IMR-90 (cell line): ENCODE measurements at regions not wholly inside any gene's neighbourhood (a gene's known extent, or its start where the extent isn't known, plus 50 kb on each side); places are given as distances from the start of the nearest gene placed in this dataset.

Source experiments
- ATAC-seq: fragments of 200-7000 bp; cut with Tn5 transposase; 2 replicates; pipeline ENCODE4 v1.9.1; 2020; ENCODE audit warnings: low read depth, mild to moderate bottlenecking, moderate library complexity
- BruUV-seq: library from RNA; stranded (reverse); fragments of 400-500 nt; replicated peaks from 2 replicates; lab custom pipeline; 2021; lab: Mats Ljungman, UMichigan
- CTCF ChIA-PET: fragments of 300-600 bp; formaldehyde crosslinking; extraction: SDS; loops from one replicate; lab custom pipeline; 2021; ENCODE audit warnings: antibody characterized with exemption; lab: Yijun Ruan, JAX
- POLR2A ChIA-PET: fragments of 300-600 bp; sonication (Branson Sonifier 250); formaldehyde crosslinking; loops from one replicate; lab custom pipeline; 2022; ENCODE audit warnings: antibody characterized with exemption; ENCODE audit not compliant: unreplicated experiment; lab: Charles Lee
- DNase-seq: peaks from one replicate; pipeline ENCODE4 v3.0.0; 2013
- H2AFZ ChIP-seq: replicated peaks from 2 replicates; pipeline ENCODE3; 2013; ENCODE audit warnings: low read length, mild to moderate bottlenecking; ENCODE audit not compliant: poor library complexity
- H2AK5ac ChIP-seq: 2 replicates; pipeline ENCODE4 v1.6.1; 2013; ENCODE audit warnings: low read depth, low read length, inconsistent platforms
- H2AK9ac ChIP-seq: replicated peaks from 2 replicates; pipeline ENCODE3; 2013; ENCODE audit warnings: mild to moderate bottlenecking, low read depth, low read length, moderate library complexity; ENCODE audit not compliant: poor library complexity
- H2BK120ac ChIP-seq: 2 replicates; pipeline ENCODE4 v1.6.1; 2013; ENCODE audit warnings: low read depth, low read length, inconsistent platforms
- H2BK15ac ChIP-seq: 3 replicates; pipeline ENCODE4 v1.6.1; 2013; ENCODE audit warnings: low read depth, low read length, inconsistent platforms
- H2BK20ac ChIP-seq: 2 replicates; pipeline ENCODE4 v1.6.1; 2013; ENCODE audit warnings: low read depth, mild to moderate bottlenecking, inconsistent platforms, low read length, moderate library complexity
- H2BK5ac ChIP-seq: 2 replicates; pipeline ENCODE4 v1.6.1; 2013; ENCODE audit warnings: mild to moderate bottlenecking, low read depth, low read length, inconsistent platforms; ENCODE audit not compliant: poor library complexity, severe bottlenecking
- H3K14ac ChIP-seq: replicated peaks from 2 replicates; pipeline ENCODE4 v1.6.1; 2013; ENCODE audit warnings: low read depth, low read length, inconsistent platforms
- H3K18ac ChIP-seq: 2 replicates; pipeline ENCODE4 v1.6.1; 2013; ENCODE audit warnings: low read depth, low read length, control low read depth
- H3K23ac ChIP-seq: 2 replicates; pipeline ENCODE4 v1.6.1; 2013; ENCODE audit warnings: low read depth, low read length, inconsistent platforms
- H3K27ac ChIP-seq: 2 replicates; pipeline ENCODE4 v1.5.1; 2013; ENCODE audit warnings: mild to moderate bottlenecking, control low read depth, low read length; ENCODE audit not compliant: insufficient read depth
- H3K27me3 ChIP-seq: 2 replicates; pipeline ENCODE4 v1.6.1; 2013; ENCODE audit warnings: low read length; ENCODE audit not compliant: control insufficient read depth, insufficient read depth
- H3K36me3 ChIP-seq: 2 replicates; pipeline ENCODE4 v1.6.1; 2013; ENCODE audit warnings: low read length, mixed read lengths; ENCODE audit not compliant: control insufficient read depth, insufficient read depth
- H3K4ac ChIP-seq: 2 replicates; pipeline ENCODE4 v1.6.1; 2013; ENCODE audit warnings: low read depth, low read length, inconsistent platforms
- H3K4me1 ChIP-seq: 2 replicates; pipeline ENCODE4 v1.6.1; 2013; ENCODE audit warnings: low read length, mixed read lengths; ENCODE audit not compliant: control insufficient read depth, insufficient read depth
- H3K4me2 ChIP-seq: 2 replicates; pipeline ENCODE4 v1.6.1; 2013; ENCODE audit warnings: low read depth, mild to moderate bottlenecking, control low read depth, low read length, moderate library complexity
- H3K4me3 ChIP-seq: 2 replicates; pipeline ENCODE4 v1.5.1; 2013; ENCODE audit warnings: low read depth, mild to moderate bottlenecking, control low read depth, low read length, moderate library complexity; ENCODE audit not compliant: insufficient read depth
- H3K56ac ChIP-seq: 2 replicates; pipeline ENCODE4 v1.6.1; 2013; ENCODE audit warnings: low read length, inconsistent platforms; ENCODE audit not compliant: insufficient read depth; ENCODE audit errors: extremely low read depth
- H3K79me1 ChIP-seq, 2 experiments: 2 replicates each; pipeline ENCODE4 v1.6.1; 2013; ENCODE audit warnings: low read length in 2 of 2, inconsistent platforms in 1 of 2, low read depth in 1 of 2
- H3K9ac ChIP-seq: 2 replicates; pipeline ENCODE4 v1.6.1; 2013; ENCODE audit warnings: low read depth, low read length, control low read depth
- H3K9me1 ChIP-seq: 2 replicates; pipeline ENCODE4 v1.6.1; 2013; ENCODE audit warnings: low read length, inconsistent platforms; ENCODE audit not compliant: insufficient read depth
- H3K9me3 ChIP-seq: 2 replicates; pipeline ENCODE4 v1.6.1; 2013; ENCODE audit warnings: low read length; ENCODE audit not compliant: control insufficient read depth, insufficient read depth
- H4K20me1 ChIP-seq: 2 replicates; pipeline ENCODE4 v1.6.1; 2013; ENCODE audit warnings: low read length, inconsistent platforms; ENCODE audit not compliant: insufficient read depth
- H4K5ac ChIP-seq: 2 replicates; pipeline ENCODE4 v1.6.1; 2013; ENCODE audit warnings: mild to moderate bottlenecking, low read depth, low read length, control low read depth
- H4K8ac ChIP-seq, 2 experiments: 2 replicates each; pipeline ENCODE4 v1.6.1; 2013; ENCODE audit warnings: low read depth in 2 of 2, low read length in 2 of 2, control low read depth in 1 of 2, inconsistent platforms in 1 of 2
- H4K91ac ChIP-seq: 2 replicates; pipeline ENCODE4 v1.6.1; 2013; ENCODE audit warnings: low read depth, low read length, inconsistent platforms; ENCODE audit not compliant: insufficient read depth
- FOS ChIP-seq: fragments of 150-350 bp; IDR thresholded peaks from 2 replicates; pipeline ENCODE4 v1.6.1; 2016; ENCODE audit warnings: low read depth, low read length
- MAFK ChIP-seq: IDR thresholded peaks from 2 replicates; pipeline ENCODE4 v1.6.1; 2012; ENCODE audit warnings: low read depth, low read length, improper control_type of control experiment
- WGBS, 2 experiments: methylation state at CpG; one replicate each; pipeline versions ENCODE4 v1.1.5 to v1.1.7; 2013; ENCODE audit warnings: missing lambda C conversion rate in 2 of 2; ENCODE audit not compliant: insufficient read length in 1 of 2; ENCODE audit errors: extremely low coverage in 2 of 2; 5-methylcytosine and 5-hydroxymethylcytosine counted together
- dilution Hi-C: fragments of 300-500 bp; cut with HindIII; formaldehyde crosslinking; loops from one replicate; pipeline ENCODE4 v1.14.3; 2018; ENCODE audit warnings: low sequenced_read_pairs; ENCODE audit not compliant: unreplicated experiment
- in situ Hi-C: fragments of 300-500 bp; cut with MboI; formaldehyde crosslinking; loops from 3 replicates; pipeline ENCODE4 v1.14.3; 2019; ENCODE audit warnings: low sequenced_read_pairs, inconsistent platforms, mixed read lengths
- intact Hi-C: fragments of 100-400 bp; cut with micrococcal nuclease; formaldehyde crosslinking; loops from 2 replicates; pipeline ENCODE4 v1.10.0; 2022

DNA sequence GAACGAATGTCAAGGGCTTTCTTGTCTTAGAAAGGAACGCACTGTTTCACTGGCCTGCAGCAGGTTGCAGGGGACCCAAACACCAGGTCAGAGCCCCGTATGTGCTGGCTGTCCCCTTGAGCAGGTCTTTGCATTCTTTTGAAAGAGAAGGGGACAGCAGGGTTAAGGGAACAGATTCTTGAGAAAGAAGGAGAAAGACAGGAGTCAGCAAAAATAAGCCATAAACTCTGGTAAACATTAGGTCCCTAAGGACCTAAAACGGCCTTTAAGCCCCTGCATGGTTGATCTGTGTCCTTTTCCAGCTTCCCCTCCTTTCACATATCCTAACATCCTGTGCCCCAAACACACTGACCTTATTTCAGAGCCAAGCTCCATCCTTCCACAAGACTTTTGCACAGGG is 190.8 kb upstream of the ADRA1B start:
- H3K9me3 ChIP-seq: no peaks in the 10 kb centered on the region
- POLR2A ChIA-PET: no interaction called here
- no peaks in the 10 kb centered on the region for H3K79me1 ChIP-seq
- intact Hi-C loops: no loop called here
- WGBS, 2 experiments: no CpG with 5 or more reads among the region's 4 CpGs
- dilution Hi-C loops: no loop called here
- H3K14ac ChIP-seq: no peak overlapping the region
- no peak overlapping the region for H3K27ac ChIP-seq
- no peak overlapping the region for H2AK5ac ChIP-seq
- no peak overlapping the region for H3K56ac ChIP-seq
- no peaks in the 10 kb centered on the region for H3K4me1 ChIP-seq
- H4K20me1 ChIP-seq: no peaks in the 10 kb centered on the region
- no peak overlapping the region for H3K4ac ChIP-seq
- CTCF ChIA-PET: no interaction called here
- no peak overlapping the region for H4K5ac ChIP-seq
- no peak overlapping the region for H4K91ac ChIP-seq
- H3K4me2 ChIP-seq: no peak overlapping the region
- H3K9ac ChIP-seq: no peak overlapping the region
- H3K4me3 ChIP-seq: no peak overlapping the region
- H2BK20ac ChIP-seq: no peak overlapping the region
- no peak for TF ChIP-seq FOS
- peak; percentile 28; the same call in 1 of the 2 replicates for TF ChIP-seq MAFK
- no peak overlapping the region for H2BK120ac ChIP-seq
- peak overlapping the region; percentile 17 for H2AFZ ChIP-seq
- H3K9me1 ChIP-seq: no peaks in the 10 kb centered on the region
- H3K18ac ChIP-seq: no peak overlapping the region
- DNase-seq: no peak
- no peak overlapping the region for H3K23ac ChIP-seq
- BruUV-seq: no TSS peak
- in situ Hi-C loops: no loop called here
- H3K36me3 ChIP-seq: no peaks in the 10 kb centered on the region
- no peak overlapping the region for H2AK9ac ChIP-seq
- no peak overlapping the region for H2BK5ac ChIP-seq
- H2BK15ac ChIP-seq: no peak overlapping the region
- no peak overlapping the region for H4K8ac ChIP-seq
- no peak for ATAC-seq
- H3K27me3 ChIP-seq: peaks cover 21% of the 10 kb centered on the region
